HG03196 (cell line): ENCODE measurements at regions not wholly inside any gene's neighbourhood (a gene's known extent, or its start where the extent isn't known, plus 50 kb on each side); places are given as distances from the start of the nearest gene placed in this dataset.
A peak's percentile ranks its signal among the peaks of the same experiment; 100 is the strongest.

Experiments used
- ATAC-seq: cut with Tn5 transposase; IDR thresholded peaks from one replicate; pipeline ENCODE4 v1.9.1; 2021; ENCODE audit not compliant: unreplicated experiment

- no peak for ATAC-seq
Measured at GRCh38 chr4:149296503-149296902, 519.1 kb downstream of the IQCM start.

- no peak for ATAC-seq
Measured at GRCh38 chr4:149296084-149296483, 519.6 kb downstream of the IQCM start.

GRCh38 chr4:149294601-149295000 is 521.0 kb downstream of the IQCM start:
- no peak for ATAC-seq

- ATAC-seq: no peak
Measured at GRCh38 chr4:149293046-149293649, 522.5 kb downstream of the IQCM start.

GRCh38 chr4:149292425-149293007 is 523.1 kb downstream of the IQCM start:
- ATAC-seq: no peak

- no peak for ATAC-seq
Measured at GRCh38 chr4:149291463-149291862, 524.2 kb downstream of the IQCM start.

- no peak for ATAC-seq
Measured at GRCh38 chr4:149280806-149281205, 534.8 kb downstream of the IQCM start.

- ATAC-seq: no peak
Measured at GRCh38 chr4:149279776-149280175, 535.9 kb downstream of the IQCM start.

- no peak for ATAC-seq
Measured at GRCh38 chr4:149279331-149279730, 536.3 kb downstream of the IQCM start.

- no peak for ATAC-seq
Measured at GRCh38 chr4:149277705-149278104, 537.9 kb downstream of the IQCM start.

- no peak for ATAC-seq
Measured at GRCh38 chr4:149269835-149270234, 545.8 kb downstream of the IQCM start.

- no peak for ATAC-seq
Measured at GRCh38 chr4:149266301-149266700, 549.3 kb downstream of the IQCM start.

- ATAC-seq: no peak
Measured at GRCh38 chr4:149265645-149266044, 550.0 kb downstream of the IQCM start.

- peak; percentile 84 for ATAC-seq
Measured at GRCh38 chr4:149264093-149264733, 551.4 kb downstream of the IQCM start.

- ATAC-seq: no peak
Measured at GRCh38 chr4:149248191-149248764, 567.4 kb downstream of the IQCM start.

- no peak for ATAC-seq
Measured at GRCh38 chr4:149247164-149247563, 568.5 kb downstream of the IQCM start.

GRCh38 chr4:149245333-149245732 is 570.3 kb downstream of the IQCM start:
- ATAC-seq: no peak

- ATAC-seq: no peak
Measured at GRCh38 chr4:149238097-149238496, 577.5 kb downstream of the IQCM start.

- ATAC-seq: no peak
Measured at GRCh38 chr4:149234798-149235197, 580.8 kb downstream of the IQCM start.

GRCh38 chr4:149223659-149224058 is 592.0 kb downstream of the IQCM start:
- no peak for ATAC-seq

GRCh38 chr4:149218672-149219071 is 597.0 kb downstream of the IQCM start:
- ATAC-seq: no peak

- ATAC-seq: no peak
Measured at GRCh38 chr4:149214301-149214700, 601.3 kb downstream of the IQCM start.
